GM18519 (cell line): ENCODE measurements at regions not wholly inside any gene's neighbourhood (a gene's known extent, or its start where the extent isn't known, plus 50 kb on each side); places are given as distances from the start of the nearest gene placed in this dataset.

Experiments
- ATAC-seq: cut with Tn5 transposase; IDR thresholded peaks from one replicate; pipeline ENCODE4 v1.9.1; 2021; ENCODE audit warnings: mild to moderate bottlenecking, moderate library complexity; ENCODE audit not compliant: unreplicated experiment, low FRiP score

- ATAC-seq = no peak
These were observed 191.1 kb downstream of the MAP2K6 start for GRCh38 chr17:69605571-69605970.

- ATAC-seq = no peak
These were observed 191.8 kb downstream of the MAP2K6 start for GRCh38 chr17:69606142-69606800.

GRCh38 chr17:69607162-69607834, 192.8 kb downstream of the MAP2K6 start:
- peak; percentile 95 for ATAC-seq

- no peak for ATAC-seq
These were observed 193.6 kb downstream of the MAP2K6 start for GRCh38 chr17:69608141-69608540.

- ATAC-seq = no peak
These were observed 194.4 kb downstream of the MAP2K6 start for GRCh38 chr17:69608808-69609472.

GRCh38 chr17:69609473-69610305, 195.2 kb downstream of the MAP2K6 start:
- no peak for ATAC-seq

GRCh38 chr17:69620363-69620762, 205.9 kb downstream of the MAP2K6 start:
- no peak for ATAC-seq

- ATAC-seq = no peak
These were observed 211.0 kb downstream of the MAP2K6 start for GRCh38 chr17:69625474-69625873.

- ATAC-seq = no peak
These were observed 215.6 kb downstream of the MAP2K6 start for GRCh38 chr17:69630056-69630635.

GRCh38 chr17:69634844-69635243, 220.3 kb downstream of the MAP2K6 start:
- ATAC-seq = no peak

GRCh38 chr17:69637446-69638156, 223.1 kb downstream of the MAP2K6 start:
- no peak for ATAC-seq

- no peak for ATAC-seq
These were observed 224.6 kb downstream of the MAP2K6 start for GRCh38 chr17:69639096-69639495.

- ATAC-seq = no peak
These were observed 225.6 kb downstream of the MAP2K6 start for GRCh38 chr17:69640073-69640472.

GRCh38 chr17:69643686-69644085, 229.2 kb downstream of the MAP2K6 start:
- no peak for ATAC-seq

- ATAC-seq = no peak
These were observed 232.2 kb downstream of the MAP2K6 start for GRCh38 chr17:69646729-69647128.

- no peak for ATAC-seq
These were observed 236.4 kb downstream of the MAP2K6 start for GRCh38 chr17:69650881-69651280.

GRCh38 chr17:69651921-69652320, 237.4 kb downstream of the MAP2K6 start:
- ATAC-seq = no peak

- no peak for ATAC-seq
These were observed 240.7 kb downstream of the MAP2K6 start for GRCh38 chr17:69654981-69655855.

GRCh38 chr17:69655902-69656301, 241.4 kb downstream of the MAP2K6 start:
- no peak for ATAC-seq
